B cell (primary cell): ENCODE measurements at regions not wholly inside any gene's neighbourhood (a gene's known extent, or its start where the extent isn't known, plus 50 kb on each side); places are given as distances from the start of the nearest gene placed in this dataset.

Experiments
- ATAC-seq: fragments of 200-7000 bp; cut with Tn5 transposase; one replicate; pipeline ENCODE4 v1.10.0; 2021; ENCODE audit warnings: low read depth, mild to moderate bottlenecking, moderate number of reproducible peaks, moderate library complexity
- CTCF ChIA-PET: fragments of 350-600 bp; sonication (Branson Sonifier 250); formaldehyde crosslinking; loops from one replicate; lab custom pipeline; 2021; ENCODE audit warnings: antibody characterized with exemption, inconsistent platforms; lab: Charles Lee
- POLR2A ChIA-PET: fragments of 350-600 bp; sonication (Branson Sonifier 250); formaldehyde crosslinking; loops from one replicate; lab custom pipeline; 2021; ENCODE audit warnings: antibody characterized with exemption; lab: Charles Lee
- DNase-seq: peaks from one replicate; pipeline ENCODE4 v3.0.0; 2013
- H2AFZ ChIP-seq: 2 replicates; pipeline ENCODE4 v1.6.1; 2012; ENCODE audit warnings: mild to moderate bottlenecking, low read depth, low read length; ENCODE audit not compliant: insufficient read depth, poor library complexity, severe bottlenecking
- H3K27ac ChIP-seq, 2 donors: 1 replicate in 1 of 2; 2 replicates in 1 of 2; pipeline ENCODE4 v1.5.1; 2012 to 2013; ENCODE audit warnings: low read length in 2 of 2, mild to moderate bottlenecking in 2 of 2, moderate library complexity in 1 of 2
- H3K27me3 ChIP-seq, 4 experiments: fragments of 200-600 bp in 1 of 4; sonication (generic) in 1 of 4; replicated peaks in 1 of 4; 1 replicate in 2 of 4; 2 replicates in 2 of 4; pipeline versions ENCODE4 v1.6.1 to v1.7.0; 2013 to 2016; ENCODE audit warnings: low read length in 3 of 4, mild to moderate bottlenecking in 2 of 4, mixed read lengths in 1 of 4, moderate library complexity in 1 of 4; ENCODE audit not compliant: insufficient read depth in 4 of 4, control insufficient read depth in 3 of 4; ENCODE audit errors: control extremely low read depth in 1 of 4
- H3K36me3 ChIP-seq, 2 experiments: replicated peaks in 1 of 2; 1 replicate in 1 of 2; 2 replicates in 1 of 2; pipeline versions ENCODE4 v1.6.1 to v1.7.1; 2013; ENCODE audit warnings: low read length in 1 of 2; ENCODE audit not compliant: insufficient read depth in 2 of 2, control insufficient read depth in 1 of 2; ENCODE audit errors: control extremely low read depth in 1 of 2, extremely low read depth in 1 of 2
- H3K4me1 ChIP-seq, 2 donors: fragments of 200-600 bp in 1 of 2; sonication (generic) in 1 of 2; 1 replicate in 1 of 2; 2 replicates in 1 of 2; pipeline versions ENCODE4 v1.5.1 to v1.6.1; 2013 to 2017; ENCODE audit warnings: low read length in 2 of 2; ENCODE audit not compliant: control insufficient read depth in 2 of 2, insufficient read depth in 2 of 2
- H3K4me2 ChIP-seq: replicated peaks from 2 replicates; pipeline ENCODE3; 2012; ENCODE audit warnings: mild to moderate bottlenecking, low read depth, low read length; ENCODE audit not compliant: poor library complexity, severe bottlenecking
- H3K4me3 ChIP-seq, 5 experiments: fragments of 200-600 bp in 1 of 5; sonication (generic) in 1 of 5; 1 replicate in 3 of 5; 2 replicates in 2 of 5; pipeline versions ENCODE4 v1.5.1 to v1.7.0; 2011 to 2016; ENCODE audit warnings: low read length in 4 of 5, mild to moderate bottlenecking in 4 of 5, low read depth in 2 of 5, control low read depth in 1 of 5, moderate library complexity in 1 of 5; ENCODE audit not compliant: insufficient read depth in 1 of 5; ENCODE audit errors: control extremely low read depth in 1 of 5, extremely low read depth in 1 of 5
- H3K79me2 ChIP-seq: fragments of 200-600 bp; sonication (generic); one replicate; pipeline ENCODE4 v1.6.0; 2016; ENCODE audit warnings: low read length; ENCODE audit not compliant: control insufficient read depth, insufficient read depth
- H3K9ac ChIP-seq: fragments of 200-600 bp; sonication (generic); 2 replicates; pipeline ENCODE4 v1.6.1; 2017; ENCODE audit warnings: mild to moderate bottlenecking, low read length, moderate library complexity
- H3K9me3 ChIP-seq, 3 donors: one replicate each; pipeline versions ENCODE4 v1.6.1 to v1.7.1; 2013; ENCODE audit warnings: low read length in 2 of 3; ENCODE audit not compliant: control insufficient read depth in 2 of 3, insufficient read depth in 1 of 3; ENCODE audit errors: control extremely low read depth in 1 of 3
- H4K20me1 ChIP-seq: 2 replicates; pipeline ENCODE4 v1.6.0; 2012; ENCODE audit warnings: mild to moderate bottlenecking, low read length; ENCODE audit not compliant: insufficient read depth, control insufficient read depth, poor library complexity, severe bottlenecking
- H3K27ac Mint-ChIP-seq: one replicate; pipeline ENCODE4 v1.8.0; 2021; ENCODE audit warnings: mixed read lengths
- H3K27me3 Mint-ChIP-seq: one replicate; pipeline ENCODE4 v1.8.0; 2021; ENCODE audit warnings: mixed read lengths
- H3K4me1 Mint-ChIP-seq: one replicate; pipeline ENCODE4 v1.8.0; 2021; ENCODE audit warnings: mixed read lengths
- H3K4me3 Mint-ChIP-seq: one replicate; pipeline ENCODE4 v1.8.0; 2021; ENCODE audit warnings: mixed read lengths
- H3K9me3 Mint-ChIP-seq: one replicate; pipeline ENCODE4 v1.8.0; 2022; ENCODE audit warnings: mixed read lengths; ENCODE audit not compliant: insufficient read depth
- EZH2 ChIP-seq: IDR thresholded peaks from 2 replicates; pipeline ENCODE4 v1.6.1; 2012; ENCODE audit warnings: borderline replicate concordance, low read depth, mild to moderate bottlenecking, moderate library complexity, low read length; ENCODE audit not compliant: insufficient read depth, poor library complexity, severe bottlenecking
- WGBS: methylation state at CpG from one replicate; pipeline ENCODE4 v1.1.5; 2013; ENCODE audit warnings: missing lambda C conversion rate; ENCODE audit not compliant: insufficient coverage; 5-methylcytosine and 5-hydroxymethylcytosine counted together
- intact Hi-C: fragments of 100-400 bp; cut with micrococcal nuclease; formaldehyde crosslinking; loops from one replicate; pipeline ENCODE4 v1.10.0; 2022
- TF ChIP-seq, protein P1 (sequence below): fragments of 200-600 bp; IDR thresholded peaks from one replicate; pipeline ENCODE4 v1.8.0; 2022; ENCODE audit warnings: antibody characterized with exemption, mild to moderate bottlenecking

DNA sequence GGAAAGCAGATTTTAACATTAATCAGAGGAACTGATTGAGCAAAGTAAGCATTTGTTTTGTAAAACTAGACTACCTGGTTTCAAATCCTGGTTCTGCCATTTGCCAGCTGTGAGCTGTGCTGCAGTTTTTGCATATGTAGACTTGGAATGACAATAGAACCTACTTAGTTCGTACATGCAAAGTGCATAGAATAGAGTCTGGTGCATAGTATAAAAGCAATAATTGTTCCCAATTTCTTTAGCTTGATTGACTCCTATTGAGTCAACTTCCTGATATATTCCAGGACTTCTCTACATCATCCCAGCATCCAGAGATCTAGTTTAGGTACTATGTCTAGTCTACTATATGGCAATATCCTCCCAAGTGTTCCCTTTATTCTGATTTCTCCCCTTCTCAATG is 144.4 kb upstream of the FGGY start:
- Histone ChIP-seq H3K27me3 (no peaks in the 10 kb centered on the region), H3K36me3 (no peaks in the 10 kb centered on the region), H3K9ac (no peak overlapping the region), H3K4me1 (peaks cover 5 to 10% of the 10 kb centered on the region in 2 donors), H3K27ac (no peak overlapping the region), H3K4me2 (no peak overlapping the region), H3K79me2 (no peaks in the 10 kb centered on the region), H3K9me3 (no peaks in the 10 kb centered on the region), H4K20me1 (no peaks in the 10 kb centered on the region), H2AFZ (no peak overlapping the region), H3K4me3 (no peak overlapping the region)
- POLR2A ChIA-PET: no interaction called here
- DNase-seq (no peak), ATAC-seq (no peak)
- Mint-ChIP-seq H3K27ac (peak overlapping the region; percentile 10), H3K9me3 (no peaks in the 10 kb centered on the region), H3K4me1 (peaks cover 19% of the 10 kb centered on the region), H3K27me3 (no peaks in the 10 kb centered on the region), H3K4me3 (no peak overlapping the region)
- intact Hi-C loops: no loop called here
- CTCF ChIA-PET: interaction anchor here (1.0 to 1.6 kb wide), 2 partner anchors 12 to 138 kb away, joined by 3 read pairs; no protein-coding TSS in a partner anchor
- TF ChIP-seq EZH2: no peak
- TF ChIP-seq, protein P1, sequence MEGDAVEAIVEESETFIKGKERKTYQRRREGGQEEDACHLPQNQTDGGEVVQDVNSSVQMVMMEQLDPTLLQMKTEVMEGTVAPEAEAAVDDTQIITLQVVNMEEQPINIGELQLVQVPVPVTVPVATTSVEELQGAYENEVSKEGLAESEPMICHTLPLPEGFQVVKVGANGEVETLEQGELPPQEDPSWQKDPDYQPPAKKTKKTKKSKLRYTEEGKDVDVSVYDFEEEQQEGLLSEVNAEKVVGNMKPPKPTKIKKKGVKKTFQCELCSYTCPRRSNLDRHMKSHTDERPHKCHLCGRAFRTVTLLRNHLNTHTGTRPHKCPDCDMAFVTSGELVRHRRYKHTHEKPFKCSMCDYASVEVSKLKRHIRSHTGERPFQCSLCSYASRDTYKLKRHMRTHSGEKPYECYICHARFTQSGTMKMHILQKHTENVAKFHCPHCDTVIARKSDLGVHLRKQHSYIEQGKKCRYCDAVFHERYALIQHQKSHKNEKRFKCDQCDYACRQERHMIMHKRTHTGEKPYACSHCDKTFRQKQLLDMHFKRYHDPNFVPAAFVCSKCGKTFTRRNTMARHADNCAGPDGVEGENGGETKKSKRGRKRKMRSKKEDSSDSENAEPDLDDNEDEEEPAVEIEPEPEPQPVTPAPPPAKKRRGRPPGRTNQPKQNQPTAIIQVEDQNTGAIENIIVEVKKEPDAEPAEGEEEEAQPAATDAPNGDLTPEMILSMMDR: no peak
- no CpG with 5 or more reads among the region's 1 CpG for WGBS

DNA sequence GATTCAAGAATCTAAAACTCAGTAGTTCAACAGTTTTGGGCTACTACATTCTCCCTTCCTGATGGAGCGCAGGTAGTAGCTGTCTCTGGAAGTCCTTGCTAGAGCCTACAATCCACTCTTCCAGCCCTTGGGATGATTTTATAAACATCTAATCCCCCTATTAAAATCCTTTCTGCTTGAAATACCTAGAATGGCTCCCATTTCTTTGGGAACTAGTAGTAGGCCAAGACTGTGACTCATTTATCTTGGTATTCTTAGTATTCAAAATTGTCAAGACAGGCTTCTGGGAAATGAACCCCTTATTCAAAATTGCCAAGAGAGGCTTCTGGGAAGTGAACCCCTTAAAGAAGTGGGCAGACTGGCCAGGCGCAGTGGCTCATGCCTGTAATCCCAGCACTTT is 142.5 kb upstream of the FGGY start:
- ChIA-PET POLR2A (no interaction called here), CTCF (no interaction called here)
- H3K27me3 ChIP-seq: no peaks in the 10 kb centered on the region
- intact Hi-C loops: no loop called here
- H3K4me3 Mint-ChIP-seq: no peak overlapping the region
- peaks cover 0 to 7% (median 4%) of the 10 kb centered on the region in 3 donors for H3K9me3 ChIP-seq
- H3K27ac ChIP-seq: no peak overlapping the region
- H3K27me3 Mint-ChIP-seq: no peaks in the 10 kb centered on the region
- DNase-seq (no peak), ATAC-seq (no peak)
- H3K4me2 ChIP-seq: no peak overlapping the region
- peaks cover 3% of the 10 kb centered on the region for H3K9me3 Mint-ChIP-seq
- H3K27ac Mint-ChIP-seq: no peak overlapping the region
- H3K36me3 ChIP-seq: no peaks in the 10 kb centered on the region
- H2AFZ ChIP-seq: no peak overlapping the region
- no peak for TF ChIP-seq EZH2
- TF ChIP-seq, protein P1: no peak
- no peaks in the 10 kb centered on the region for H4K20me1 ChIP-seq
- no peak overlapping the region for H3K4me3 ChIP-seq
- H3K9ac ChIP-seq: no peak overlapping the region
- H3K4me1 Mint-ChIP-seq: peaks cover 19% of the 10 kb centered on the region
- peaks cover 5 to 10% of the 10 kb centered on the region in 2 donors for H3K4me1 ChIP-seq
- no peaks in the 10 kb centered on the region for H3K79me2 ChIP-seq
- no CpG with 5 or more reads among the region's 2 CpGs for WGBS
